Astrocyte (in vitro differentiated cells and primary cell): ENCODE measurements at regions not wholly inside any gene's neighbourhood (a gene's known extent, or its start where the extent isn't known, plus 50 kb on each side); places are given as distances from the start of the nearest gene placed in this dataset.

Source experiments
- EZH2 ChIP-seq: IDR thresholded peaks from 2 replicates; pipeline ENCODE4 v1.6.1; 2012; ENCODE audit warnings: mild to moderate bottlenecking, low read length, inconsistent platforms; ENCODE audit not compliant: insufficient read depth
- TF ChIP-seq, protein P1 (sequence below): IDR thresholded peaks from 2 replicates; pipeline ENCODE4 v1.5.1; 2011; ENCODE audit warnings: low read depth, mild to moderate bottlenecking, inconsistent platforms, low read length, moderate library complexity; ENCODE audit not compliant: insufficient read depth

DNA sequence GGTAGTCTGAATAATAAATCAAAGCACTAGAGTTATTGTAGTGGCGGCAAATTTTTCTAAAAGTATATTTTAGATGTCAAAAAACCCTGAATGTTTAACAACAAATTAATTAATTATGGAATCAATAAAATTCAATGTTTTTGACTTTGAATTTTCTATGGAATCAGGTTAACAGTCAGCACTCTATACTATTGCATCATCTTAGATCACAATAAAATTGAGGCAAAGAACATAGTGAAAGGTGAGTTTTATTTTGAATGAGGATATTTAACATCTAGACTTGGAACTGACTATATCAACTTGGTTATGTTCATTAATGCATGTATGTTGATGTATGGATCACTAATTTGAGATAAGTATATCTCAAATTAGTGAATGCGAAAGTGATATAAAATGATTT, 148.5 kb downstream of the TNFSF18 start:
- TF ChIP-seq, protein P1, sequence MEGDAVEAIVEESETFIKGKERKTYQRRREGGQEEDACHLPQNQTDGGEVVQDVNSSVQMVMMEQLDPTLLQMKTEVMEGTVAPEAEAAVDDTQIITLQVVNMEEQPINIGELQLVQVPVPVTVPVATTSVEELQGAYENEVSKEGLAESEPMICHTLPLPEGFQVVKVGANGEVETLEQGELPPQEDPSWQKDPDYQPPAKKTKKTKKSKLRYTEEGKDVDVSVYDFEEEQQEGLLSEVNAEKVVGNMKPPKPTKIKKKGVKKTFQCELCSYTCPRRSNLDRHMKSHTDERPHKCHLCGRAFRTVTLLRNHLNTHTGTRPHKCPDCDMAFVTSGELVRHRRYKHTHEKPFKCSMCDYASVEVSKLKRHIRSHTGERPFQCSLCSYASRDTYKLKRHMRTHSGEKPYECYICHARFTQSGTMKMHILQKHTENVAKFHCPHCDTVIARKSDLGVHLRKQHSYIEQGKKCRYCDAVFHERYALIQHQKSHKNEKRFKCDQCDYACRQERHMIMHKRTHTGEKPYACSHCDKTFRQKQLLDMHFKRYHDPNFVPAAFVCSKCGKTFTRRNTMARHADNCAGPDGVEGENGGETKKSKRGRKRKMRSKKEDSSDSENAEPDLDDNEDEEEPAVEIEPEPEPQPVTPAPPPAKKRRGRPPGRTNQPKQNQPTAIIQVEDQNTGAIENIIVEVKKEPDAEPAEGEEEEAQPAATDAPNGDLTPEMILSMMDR = no peak
- TF ChIP-seq EZH2 = no peak
